Upper lobe of left lung (tissue), 4 donors: ENCODE measurements at regions not wholly inside any gene's neighbourhood (a gene's known extent, or its start where the extent isn't known, plus 50 kb on each side); places are given as distances from the start of the nearest gene placed in this dataset.

Experiments
- CTCF ChIP-seq, 6 experiments: fragments of 450-650 bp in 4 of 6; fragments of 200-600 bp in 2 of 6; sonication (generic) in 2 of 6; IDR thresholded peaks; one replicate each; pipeline ENCODE4 v1.5.1; 2016 to 2019; ENCODE audit warnings: antibody characterized with exemption in 6 of 6
- EP300 ChIP-seq, 4 donors: sonication (generic); formaldehyde crosslinking; IDR thresholded peaks; one replicate each; pipeline ENCODE4 v1.5.1; 2017; ENCODE audit warnings: antibody characterized with exemption in 4 of 4, control low read depth in 2 of 4
- POLR2A ChIP-seq, 4 donors: fragments of 450-650 bp; IDR thresholded peaks; one replicate each; pipeline ENCODE4 v1.5.1; 2016 to 2017; ENCODE audit warnings: antibody characterized with exemption in 4 of 4, mild to moderate bottlenecking in 2 of 4
- POLR2AphosphoS5 ChIP-seq, 2 donors: sonication (generic); formaldehyde crosslinking; IDR thresholded peaks; one replicate each; pipeline ENCODE4 v1.5.1; 2017; ENCODE audit warnings: antibody characterized with exemption in 2 of 2

GRCh38 chr3:103653996-103654395, 1219.2 kb downstream of the ZPLD1 start:
- TF ChIP-seq CTCF (IDR thresholded peaks at IDR 0.05) (no peak), POLR2AphosphoS5 (IDR thresholded peaks at IDR 0.05) (no peak), POLR2A (IDR thresholded peaks at IDR 0.05) (no peak), EP300 (IDR thresholded peaks at IDR 0.05) (no peak)
